ENCODE measurements at regions not wholly inside any gene's neighbourhood (a gene's known extent, or its start where the extent isn't known, plus 50 kb on each side); places are given as distances from the start of the nearest gene placed in this dataset.

DNA sequence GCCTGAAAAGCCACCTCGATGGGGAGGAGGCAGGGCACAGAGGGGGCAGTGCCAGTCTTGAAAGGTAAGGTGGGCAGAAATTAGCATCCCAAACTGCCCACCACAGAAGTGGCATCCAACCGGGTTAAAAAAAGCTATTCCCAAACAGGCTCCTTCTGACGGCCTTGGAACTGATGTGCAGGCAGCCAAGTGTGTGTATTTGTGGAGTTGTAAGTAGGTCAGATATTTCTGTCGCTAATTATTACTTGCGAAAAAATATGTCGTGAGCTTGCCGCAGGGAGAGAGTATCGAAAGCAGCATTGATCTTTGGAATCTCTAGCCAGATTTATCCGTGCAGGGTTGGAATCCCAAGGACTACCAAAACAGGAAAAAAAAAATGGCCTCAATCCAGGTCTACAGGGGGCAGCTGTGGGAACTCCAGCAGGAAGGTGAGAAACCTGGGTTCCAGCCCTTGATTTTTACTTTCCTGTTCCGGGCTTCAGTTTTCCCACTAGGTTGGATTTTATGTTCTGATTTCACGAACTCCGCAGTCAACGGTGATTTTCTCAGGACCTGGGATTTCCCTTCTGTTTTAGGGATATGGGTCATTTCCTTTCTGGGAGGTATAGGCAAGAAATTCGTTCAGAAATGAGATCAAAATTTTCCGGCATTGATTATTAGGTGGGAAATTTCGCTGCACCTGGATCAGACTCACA, 200.8 kb downstream of the RGS3 start:
- TF ChIP-seq, protein P1, sequence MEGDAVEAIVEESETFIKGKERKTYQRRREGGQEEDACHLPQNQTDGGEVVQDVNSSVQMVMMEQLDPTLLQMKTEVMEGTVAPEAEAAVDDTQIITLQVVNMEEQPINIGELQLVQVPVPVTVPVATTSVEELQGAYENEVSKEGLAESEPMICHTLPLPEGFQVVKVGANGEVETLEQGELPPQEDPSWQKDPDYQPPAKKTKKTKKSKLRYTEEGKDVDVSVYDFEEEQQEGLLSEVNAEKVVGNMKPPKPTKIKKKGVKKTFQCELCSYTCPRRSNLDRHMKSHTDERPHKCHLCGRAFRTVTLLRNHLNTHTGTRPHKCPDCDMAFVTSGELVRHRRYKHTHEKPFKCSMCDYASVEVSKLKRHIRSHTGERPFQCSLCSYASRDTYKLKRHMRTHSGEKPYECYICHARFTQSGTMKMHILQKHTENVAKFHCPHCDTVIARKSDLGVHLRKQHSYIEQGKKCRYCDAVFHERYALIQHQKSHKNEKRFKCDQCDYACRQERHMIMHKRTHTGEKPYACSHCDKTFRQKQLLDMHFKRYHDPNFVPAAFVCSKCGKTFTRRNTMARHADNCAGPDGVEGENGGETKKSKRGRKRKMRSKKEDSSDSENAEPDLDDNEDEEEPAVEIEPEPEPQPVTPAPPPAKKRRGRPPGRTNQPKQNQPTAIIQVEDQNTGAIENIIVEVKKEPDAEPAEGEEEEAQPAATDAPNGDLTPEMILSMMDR (IDR thresholded peaks at IDR 0.05), result no peak
- TF ChIP-seq POLR2A (IDR thresholded peaks at IDR 0.05), result no peak
- no peak for TF ChIP-seq POLR2AphosphoS5 (IDR thresholded peaks at IDR 0.05)

Measured in suprapubic skin (tissue), 4 donors.